H1 (cell line): ENCODE measurements at regions not wholly inside any gene's neighbourhood (a gene's known extent, or its start where the extent isn't known, plus 50 kb on each side); places are given as distances from the start of the nearest gene placed in this dataset.

ENCODE experiments used
- CTCF ChIA-PET: fragments of 300-600 bp; sonication (Branson Sonifier 250); formaldehyde crosslinking; loops from one replicate; lab custom pipeline; 2021; ENCODE audit not compliant: partially characterized antibody; lab: Charles Lee
- POLR2A ChIA-PET: fragments of 300-600 bp; sonication (Branson Sonifier 250); formaldehyde crosslinking; loops from one replicate; lab custom pipeline; 2021; ENCODE audit warnings: inconsistent platforms; ENCODE audit not compliant: partially characterized antibody; lab: Charles Lee
- DNase-seq, 2 experiments: peaks; one replicate each; pipeline versions ENCODE4 v3.0.0 to v3.0.0-alpha.2; 2010 to 2022; ENCODE audit warnings: low spot score in 2 of 2, low read depth in 1 of 2, mixed read lengths in 1 of 2
- FAIRE-seq: peaks from 2 replicates; lab custom pipeline; 2011; peaks lifted over from hg19 to GRCh38; lab: Jason Lieb, UNC
- H2AFZ ChIP-seq: 2 replicates; pipeline ENCODE4 v1.8.1; 2012; ENCODE audit warnings: low read length, inconsistent platforms
- H2AK5ac ChIP-seq: 2 replicates; pipeline ENCODE4 v1.6.1; 2013; ENCODE audit warnings: low read depth, low read length
- H2BK120ac ChIP-seq: replicated peaks from 2 replicates; pipeline ENCODE3; 2013; ENCODE audit warnings: low read depth, low read length, inconsistent platforms
- H2BK12ac ChIP-seq: 2 replicates; pipeline ENCODE4 v1.6.1; 2013; ENCODE audit warnings: low read depth, low read length
- H2BK15ac ChIP-seq: 2 replicates; pipeline ENCODE4 v1.6.1; 2013; ENCODE audit warnings: low read length
- H2BK20ac ChIP-seq: 2 replicates; pipeline ENCODE4 v1.6.1; 2013; ENCODE audit warnings: low read length
- H2BK5ac ChIP-seq: 2 replicates; pipeline ENCODE4 v1.6.1; 2013; ENCODE audit warnings: low read depth, low read length
- H3K14ac ChIP-seq: 2 replicates; pipeline ENCODE4 v1.6.1; 2013; ENCODE audit warnings: inconsistent platforms; ENCODE audit not compliant: insufficient read length
- H3K18ac ChIP-seq: 2 replicates; pipeline ENCODE4 v1.6.1; 2013; ENCODE audit warnings: low read length; ENCODE audit errors: extremely low read depth
- H3K23ac ChIP-seq: 2 replicates; pipeline ENCODE4 v1.6.1; 2013; ENCODE audit warnings: inconsistent platforms; ENCODE audit not compliant: insufficient read length
- H3K23me2 ChIP-seq: 2 replicates; pipeline ENCODE4 v1.6.1; 2013; ENCODE audit warnings: low read depth, low read length
- H3K27ac ChIP-seq: 2 replicates; pipeline ENCODE4 v1.6.1; 2011; ENCODE audit warnings: low read depth, low read length, inconsistent platforms
- H3K27me3 ChIP-seq, 4 experiments: replicated peaks in 1 of 4; 1 replicate in 1 of 4; 2 replicates in 3 of 4; pipeline versions ENCODE4 v1.6.1 to v1.8.1; 2011 to 2013; ENCODE audit warnings: low read length in 3 of 4, mild to moderate bottlenecking in 3 of 4, inconsistent platforms in 2 of 4, mixed read lengths in 2 of 4, moderate library complexity in 1 of 4; ENCODE audit not compliant: control insufficient read depth in 3 of 4, insufficient read depth in 3 of 4; ENCODE audit errors: extremely low read depth in 1 of 4
- H3K36me3 ChIP-seq, 4 experiments: 2 replicates each; pipeline versions ENCODE4 v1.6.1 to v1.8.1; 2011 to 2013; ENCODE audit warnings: mild to moderate bottlenecking in 4 of 4, low read length in 3 of 4, moderate library complexity in 2 of 4, control low read depth in 1 of 4, inconsistent platforms in 1 of 4; ENCODE audit not compliant: insufficient read depth in 4 of 4, control insufficient read depth in 2 of 4
- H3K4ac ChIP-seq: replicated peaks from 2 replicates; pipeline ENCODE3; 2013; ENCODE audit warnings: low read length, low read depth, mixed read lengths, inconsistent platforms; ENCODE audit not compliant: insufficient read length
- H3K4me1 ChIP-seq, 4 experiments: replicated peaks in 1 of 4; 1 replicate in 1 of 4; 2 replicates in 3 of 4; pipeline versions ENCODE4 v1.6.1 to v1.8.1; 2011 to 2013; ENCODE audit warnings: low read length in 3 of 4, inconsistent platforms in 2 of 4, mixed read lengths in 1 of 4; ENCODE audit not compliant: insufficient read depth in 4 of 4, control insufficient read depth in 3 of 4
- H3K4me2 ChIP-seq, 2 experiments: 2 replicates each; pipeline versions ENCODE4 v1.6.1 to v1.8.1; 2011 to 2013; ENCODE audit warnings: low read depth in 2 of 2, low read length in 2 of 2, control low read depth in 1 of 2, inconsistent platforms in 1 of 2, mild to moderate bottlenecking in 1 of 2; ENCODE audit not compliant: insufficient read depth in 1 of 2
- H3K4me3 ChIP-seq, 4 experiments: fragments of 200-600, 300-600 bp in 1 of 4; sonication (generic), shearing (Covaris generic), sonication (Bioruptor Twin) in 1 of 4; 2 replicates each; pipeline versions ENCODE4 v1.5.1 to v1.8.1; 2011 to 2016; ENCODE audit warnings: low read length in 4 of 4, low read depth in 3 of 4, control low read depth in 2 of 4, inconsistent platforms in 2 of 4, mild to moderate bottlenecking in 2 of 4, mixed read lengths in 1 of 4, moderate library complexity in 1 of 4; ENCODE audit not compliant: insufficient read depth in 2 of 4; ENCODE audit errors: extremely low read depth in 1 of 4
- H3K56ac ChIP-seq: replicated peaks from 2 replicates; pipeline ENCODE3; 2013; ENCODE audit warnings: low read depth, mild to moderate bottlenecking, mixed read lengths, low read length, inconsistent platforms; ENCODE audit not compliant: insufficient read length
- H3K79me1 ChIP-seq: 2 replicates; pipeline ENCODE4 v1.6.1; 2013; ENCODE audit warnings: low read depth, low read length, control low read depth
- H3K79me2 ChIP-seq, 2 experiments: 2 replicates each; pipeline versions ENCODE4 v1.6.1 to v1.8.1; 2012 to 2013; ENCODE audit warnings: low read length in 2 of 2, mild to moderate bottlenecking in 2 of 2, inconsistent platforms in 1 of 2; ENCODE audit not compliant: insufficient read depth in 2 of 2, control insufficient read depth in 1 of 2
- H3K9ac ChIP-seq, 4 experiments: replicated peaks in 1 of 4; 1 replicate in 1 of 4; 2 replicates in 3 of 4; pipeline versions ENCODE4 v1.6.1 to v1.8.1; 2011 to 2013; ENCODE audit warnings: low read depth in 3 of 4, low read length in 3 of 4, control low read depth in 2 of 4, mild to moderate bottlenecking in 2 of 4, moderate library complexity in 2 of 4, inconsistent platforms in 1 of 4; ENCODE audit errors: extremely low read depth in 1 of 4
- H3K9me3 ChIP-seq, 2 experiments: 2 replicates each; pipeline versions ENCODE4 v1.6.1 to v1.8.1; 2012 to 2013; ENCODE audit warnings: mild to moderate bottlenecking in 2 of 2, moderate library complexity in 2 of 2, control low read depth in 1 of 2, inconsistent platforms in 1 of 2, low read depth in 1 of 2, low read length in 1 of 2, mixed read lengths in 1 of 2; ENCODE audit not compliant: insufficient read depth in 2 of 2
- H4K20me1 ChIP-seq, 2 experiments: replicated peaks in 1 of 2; 2 replicates each; pipeline versions ENCODE3 to v1.8.1; 2011 to 2013; ENCODE audit warnings: inconsistent platforms in 2 of 2, low read length in 2 of 2, mild to moderate bottlenecking in 1 of 2; ENCODE audit not compliant: insufficient read depth in 2 of 2, control insufficient read depth in 1 of 2
- H4K5ac ChIP-seq: 2 replicates; pipeline ENCODE4 v1.6.1; 2013; ENCODE audit warnings: low read length, low read depth, mixed read lengths, inconsistent platforms; ENCODE audit not compliant: insufficient read length
- H4K8ac ChIP-seq: 2 replicates; pipeline ENCODE4 v1.8.0; 2013; ENCODE audit warnings: mild to moderate bottlenecking, moderate library complexity, low read length, inconsistent platforms; ENCODE audit not compliant: insufficient read depth; ENCODE audit errors: extremely low read depth
- H4K91ac ChIP-seq: replicated peaks from 2 replicates; pipeline ENCODE3; 2013; ENCODE audit warnings: low read length, mixed read lengths, inconsistent platforms; ENCODE audit not compliant: insufficient read length
- POLR2A ChIP-seq, 2 experiments: IDR thresholded peaks; 1 replicate in 1 of 2; 2 replicates in 1 of 2; pipeline ENCODE4 v1.6.1; 2011; ENCODE audit warnings: low read depth in 2 of 2, low read length in 2 of 2, mild to moderate bottlenecking in 2 of 2; ENCODE audit errors: control extremely low read depth in 1 of 2
- WGBS, 2 experiments: shearing (Covaris generic) in 1 of 2; methylation state at CpG; one replicate each; pipeline versions ENCODE4 v1.1.6 to v1.1.7; 2013 to 2015; ENCODE audit warnings: low lambda C conversion rate in 2 of 2, mixed read lengths in 2 of 2, inconsistent platforms in 1 of 2, low coverage in 1 of 2, missing lambda C conversion rate in 1 of 2; ENCODE audit not compliant: insufficient replicate concordance in 2 of 2, insufficient coverage in 1 of 2, insufficient read length in 1 of 2; ENCODE audit errors: extremely low coverage in 1 of 2, missing lambda C conversion rate in 1 of 2; 5-methylcytosine and 5-hydroxymethylcytosine counted together
- TF ChIP-seq, protein P1 (sequence below): IDR thresholded peaks from 2 replicates; pipeline ENCODE4 v1.6.1; 2011; ENCODE audit warnings: low read length, improper control_type of control experiment

- H2BK5ac ChIP-seq, result no peak overlapping the region
- ChIA-PET CTCF (interaction anchor here (0.6 to 1.1 kb wide), 4 partner anchors 8 to 160 kb away, joined by 3 read pairs; no protein-coding TSS in a partner anchor), POLR2A (no interaction called here)
- H3K4me3 ChIP-seq, result no peak overlapping the region
- H4K5ac ChIP-seq, result no peak overlapping the region
- no peak overlapping the region for H2AFZ ChIP-seq
- H3K4ac ChIP-seq, result no peak overlapping the region
- DNase-seq (no peak), FAIRE-seq (no peak)
- H3K18ac ChIP-seq, result no peak overlapping the region
- no peak overlapping the region for H3K9ac ChIP-seq
- TF ChIP-seq POLR2A (IDR thresholded peaks at IDR 0.05; ENCODE audit: control extremely low read depth in 1 of 2, low read depth in 2 of 2, low read length in 2 of 2), result no peak
- TF ChIP-seq, protein P1, sequence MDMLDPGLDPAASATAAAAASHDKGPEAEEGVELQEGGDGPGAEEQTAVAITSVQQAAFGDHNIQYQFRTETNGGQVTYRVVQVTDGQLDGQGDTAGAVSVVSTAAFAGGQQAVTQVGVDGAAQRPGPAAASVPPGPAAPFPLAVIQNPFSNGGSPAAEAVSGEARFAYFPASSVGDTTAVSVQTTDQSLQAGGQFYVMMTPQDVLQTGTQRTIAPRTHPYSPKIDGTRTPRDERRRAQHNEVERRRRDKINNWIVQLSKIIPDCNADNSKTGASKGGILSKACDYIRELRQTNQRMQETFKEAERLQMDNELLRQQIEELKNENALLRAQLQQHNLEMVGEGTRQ, result no peak
- no peak overlapping the region for H2BK20ac ChIP-seq
- no peaks in the 10 kb centered on the region for H3K79me1 ChIP-seq
- H4K8ac ChIP-seq, result no peak overlapping the region
- H3K27me3 ChIP-seq, result no peaks in the 10 kb centered on the region
- H2AK5ac ChIP-seq, result no peak overlapping the region
- no peak overlapping the region for H2BK15ac ChIP-seq
- no peak overlapping the region for H3K23ac ChIP-seq
- H3K14ac ChIP-seq, result no peak overlapping the region
- no peak overlapping the region for H3K56ac ChIP-seq
- H3K23me2 ChIP-seq, result no peaks in the 10 kb centered on the region
- no peak overlapping the region for H3K27ac ChIP-seq
- no peaks in the 10 kb centered on the region for H3K4me1 ChIP-seq
- no peak overlapping the region for H4K91ac ChIP-seq
- no peak overlapping the region for H2BK12ac ChIP-seq
- H2BK120ac ChIP-seq, result no peak overlapping the region
- H3K9me3 ChIP-seq, result no peaks in the 10 kb centered on the region
- WGBS, 2 experiments, result 89% methylated on average over 6 of the region's 6 CpGs; no CpG with 5 or more reads in 1 of the 2 experiments
- H3K4me2 ChIP-seq, result no peak overlapping the region
- H3K79me2 ChIP-seq, result no peaks in the 10 kb centered on the region
- H3K36me3 ChIP-seq, result no peaks in the 10 kb centered on the region
- no peaks in the 10 kb centered on the region for H4K20me1 ChIP-seq
Observed at GRCh38 chr6:1176567-1176966, 135.3 kb upstream of the FOXQ1 start.
